Calu3 (cell line): ENCODE measurements at regions not wholly inside any gene's neighbourhood (a gene's known extent, or its start where the extent isn't known, plus 50 kb on each side); places are given as distances from the start of the nearest gene placed in this dataset.

Source experiments
- BruUV-seq: library from RNA; stranded (reverse); fragments of 400-500 nt; replicated peaks from 2 replicates; lab custom pipeline; 2021; lab: Mats Ljungman, UMichigan
- CTCF ChIA-PET: fragments of 300-600 bp; sonication (Branson Sonifier 250); formaldehyde crosslinking; loops from one replicate; lab custom pipeline; 2022; ENCODE audit warnings: antibody characterized with exemption; lab: Charles Lee
- DNase-seq: peaks from one replicate; pipeline ENCODE4 v3.0.0; 2022
- H3K27ac Mint-ChIP-seq: one replicate; pipeline ENCODE4 v1.8.0; 2022; ENCODE audit warnings: mixed read lengths; ENCODE audit not compliant: unreplicated experiment
- H3K27me3 Mint-ChIP-seq: one replicate; pipeline ENCODE4 v1.8.0; 2022; ENCODE audit warnings: mixed read lengths; ENCODE audit not compliant: unreplicated experiment
- H3K36me3 Mint-ChIP-seq: one replicate; pipeline ENCODE4 v1.8.0; 2022; ENCODE audit warnings: mild to moderate bottlenecking, moderate library complexity, mixed read lengths; ENCODE audit not compliant: insufficient read depth, unreplicated experiment
- H3K4me1 Mint-ChIP-seq: one replicate; pipeline ENCODE4 v1.8.0; 2022; ENCODE audit warnings: mild to moderate bottlenecking, low read depth, mixed read lengths; ENCODE audit not compliant: unreplicated experiment
- H3K4me3 Mint-ChIP-seq: one replicate; pipeline ENCODE4 v1.8.0; 2022; ENCODE audit warnings: mild to moderate bottlenecking, low read depth, moderate library complexity, mixed read lengths; ENCODE audit not compliant: unreplicated experiment
- H3K9me3 Mint-ChIP-seq: one replicate; pipeline ENCODE4 v1.8.0; 2022; ENCODE audit warnings: low read depth, mixed read lengths; ENCODE audit not compliant: unreplicated experiment
- CTCF ChIP-seq: fragments of 200-600 bp; IDR thresholded peaks from one replicate; pipeline ENCODE4 v1.8.0; 2022; ENCODE audit warnings: antibody characterized with exemption; ENCODE audit not compliant: unreplicated experiment
- intact Hi-C: fragments of 100-400 bp; cut with micrococcal nuclease; formaldehyde crosslinking; loops from one replicate; pipeline ENCODE4 v1.10.0; 2022; ENCODE audit not compliant: unreplicated experiment

GRCh38 chr17:6297960-6298359, 137.0 kb downstream of the AIPL1 start:
- BruUV-seq = no TSS peak
- CTCF ChIA-PET = no interaction called here
- H3K4me1 Mint-ChIP-seq = no peaks in the 10 kb centered on the region
- no peak for TF ChIP-seq CTCF
- DNase-seq = no peak
- no peak overlapping the region for H3K27ac Mint-ChIP-seq
- intact Hi-C loops = no loop called here
- peaks cover 84% of the 10 kb centered on the region for H3K27me3 Mint-ChIP-seq
- no peaks in the 10 kb centered on the region for H3K9me3 Mint-ChIP-seq
- no peaks in the 10 kb centered on the region for H3K36me3 Mint-ChIP-seq
- no peak overlapping the region for H3K4me3 Mint-ChIP-seq

GRCh38 chr17:6297119-6297518, 137.8 kb downstream of the AIPL1 start:
- no peaks in the 10 kb centered on the region for H3K9me3 Mint-ChIP-seq
- DNase-seq = no peak
- no peaks in the 10 kb centered on the region for H3K4me1 Mint-ChIP-seq
- intact Hi-C loops = no loop called here
- CTCF ChIA-PET = interaction anchor here (0.7 kb wide), 1 partner anchor 14 kb away, joined by 5 read pairs; no protein-coding TSS in a partner anchor
- H3K36me3 Mint-ChIP-seq = no peaks in the 10 kb centered on the region
- peaks cover 77% of the 10 kb centered on the region for H3K27me3 Mint-ChIP-seq
- no peak overlapping the region for H3K27ac Mint-ChIP-seq
- no peak for TF ChIP-seq CTCF
- no TSS peak for BruUV-seq
- no peak overlapping the region for H3K4me3 Mint-ChIP-seq

GRCh38 chr17:6290488-6291196, 144.3 kb downstream of the AIPL1 start:
- Mint-ChIP-seq H3K27me3 (peaks cover 34% of the 10 kb centered on the region), H3K36me3 (no peaks in the 10 kb centered on the region), H3K4me1 (no peaks in the 10 kb centered on the region), H3K4me3 (no peak overlapping the region), H3K9me3 (no peaks in the 10 kb centered on the region), H3K27ac (no peak overlapping the region)
- DNase-seq = no peak
- intact Hi-C loops = no loop called here
- no peak for TF ChIP-seq CTCF
- CTCF ChIA-PET = interaction anchor here (1.0 kb wide), 1 partner anchor 122 kb away, joined by 4 read pairs; no protein-coding TSS in a partner anchor
- no TSS peak for BruUV-seq

GRCh38 chr17:6286233-6286632, 148.7 kb downstream of the AIPL1 start:
- DNase-seq = peak; percentile 14
- Mint-ChIP-seq H3K9me3 (no peaks in the 10 kb centered on the region), H3K27me3 (peaks cover 53% of the 10 kb centered on the region), H3K36me3 (no peaks in the 10 kb centered on the region), H3K4me1 (no peaks in the 10 kb centered on the region), H3K4me3 (no peak overlapping the region), H3K27ac (no peak overlapping the region)
- CTCF ChIA-PET = interaction anchor here (0.6 kb wide), 1 partner anchor 288 kb away, joined by 3 read pairs; no protein-coding TSS in a partner anchor
- no peak for TF ChIP-seq CTCF
- no TSS peak for BruUV-seq
- intact Hi-C loops = loop anchor here (5.0 kb wide), 1 partner anchor 699 kb away; no protein-coding TSS in a partner anchor
